ENCODE measurements at regions not wholly inside any gene's neighbourhood (a gene's known extent, or its start where the extent isn't known, plus 50 kb on each side); places are given as distances from the start of the nearest gene placed in this dataset.
"Not testable (repeated sequence)": the region's sequence is repeated elsewhere in the genome, so short reads cannot be mapped to it uniquely, and the experiment has no call there.

DNA sequence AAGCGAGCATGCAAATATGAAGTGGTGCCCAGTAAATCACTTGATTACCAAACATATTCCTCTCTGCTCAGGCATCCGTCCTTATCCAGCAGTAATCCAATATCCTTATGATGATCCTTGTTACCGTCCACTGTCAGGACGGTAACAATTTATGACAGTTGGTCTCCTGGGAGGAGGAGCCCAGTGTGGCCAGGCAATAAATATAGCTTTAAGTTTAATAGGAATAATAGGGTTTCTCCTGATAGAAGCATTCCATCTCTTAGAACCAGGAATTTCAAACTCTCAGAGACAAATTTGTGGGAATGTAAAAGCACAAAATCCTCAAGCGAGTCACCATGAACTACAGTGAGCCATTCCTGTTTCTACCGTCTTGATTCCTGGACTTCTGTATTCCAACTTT, 171.2 kb upstream of the IL15 start:
- TF ChIP-seq, protein P1, sequence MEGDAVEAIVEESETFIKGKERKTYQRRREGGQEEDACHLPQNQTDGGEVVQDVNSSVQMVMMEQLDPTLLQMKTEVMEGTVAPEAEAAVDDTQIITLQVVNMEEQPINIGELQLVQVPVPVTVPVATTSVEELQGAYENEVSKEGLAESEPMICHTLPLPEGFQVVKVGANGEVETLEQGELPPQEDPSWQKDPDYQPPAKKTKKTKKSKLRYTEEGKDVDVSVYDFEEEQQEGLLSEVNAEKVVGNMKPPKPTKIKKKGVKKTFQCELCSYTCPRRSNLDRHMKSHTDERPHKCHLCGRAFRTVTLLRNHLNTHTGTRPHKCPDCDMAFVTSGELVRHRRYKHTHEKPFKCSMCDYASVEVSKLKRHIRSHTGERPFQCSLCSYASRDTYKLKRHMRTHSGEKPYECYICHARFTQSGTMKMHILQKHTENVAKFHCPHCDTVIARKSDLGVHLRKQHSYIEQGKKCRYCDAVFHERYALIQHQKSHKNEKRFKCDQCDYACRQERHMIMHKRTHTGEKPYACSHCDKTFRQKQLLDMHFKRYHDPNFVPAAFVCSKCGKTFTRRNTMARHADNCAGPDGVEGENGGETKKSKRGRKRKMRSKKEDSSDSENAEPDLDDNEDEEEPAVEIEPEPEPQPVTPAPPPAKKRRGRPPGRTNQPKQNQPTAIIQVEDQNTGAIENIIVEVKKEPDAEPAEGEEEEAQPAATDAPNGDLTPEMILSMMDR (IDR thresholded peaks at IDR 0.05; ENCODE audit: low read depth, low read length): no peak
- H3K4me3 ChIP-seq (ENCODE audit: low read depth, low read length): no peak overlapping the region

DNA sequence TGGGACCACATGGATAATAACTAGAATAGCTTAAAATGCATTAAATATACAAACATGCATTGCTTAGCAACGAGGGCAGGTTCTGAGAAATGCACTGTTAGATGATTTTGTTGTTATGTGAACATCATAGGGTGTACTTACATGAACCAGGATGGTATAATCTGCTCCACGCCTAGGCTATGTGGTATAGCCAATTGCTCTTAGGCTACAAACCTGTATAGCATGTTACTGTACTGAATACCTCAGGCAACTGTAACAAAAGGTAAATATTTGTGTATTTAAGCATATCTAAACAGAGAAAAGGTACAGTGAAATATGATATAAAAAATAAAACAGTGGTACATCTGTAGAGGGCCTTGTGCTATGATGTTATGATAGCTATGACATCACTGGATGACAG, 169.2 kb upstream of the IL15 start:
- TF ChIP-seq, protein P1 (IDR thresholded peaks at IDR 0.05; ENCODE audit: low read depth, low read length): no peak
- no peak overlapping the region for H3K4me3 ChIP-seq (ENCODE audit: low read depth, low read length)

DNA sequence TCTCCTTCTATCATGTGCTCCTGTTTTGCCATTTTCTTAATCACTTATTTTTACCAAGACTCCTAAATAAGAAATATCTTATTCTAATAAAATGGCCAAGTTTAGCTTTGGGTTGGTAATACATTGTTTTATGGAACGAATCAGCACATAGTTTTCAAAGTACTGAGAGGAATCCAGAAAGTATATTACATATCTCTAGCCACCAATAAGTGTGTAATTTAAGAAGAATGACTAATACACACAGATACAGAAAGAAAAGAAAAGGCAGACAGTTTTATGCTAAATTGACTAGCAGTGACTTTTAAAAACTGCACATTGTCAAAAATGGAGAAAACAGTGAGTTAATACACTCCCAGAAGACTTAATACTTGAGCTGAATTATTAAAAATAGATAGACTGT, 167.0 kb upstream of the IL15 start:
- no peak overlapping the region for H3K4me3 ChIP-seq (ENCODE audit: low read depth, low read length)
- TF ChIP-seq, protein P1 (IDR thresholded peaks at IDR 0.05; ENCODE audit: low read depth, low read length): no peak

DNA sequence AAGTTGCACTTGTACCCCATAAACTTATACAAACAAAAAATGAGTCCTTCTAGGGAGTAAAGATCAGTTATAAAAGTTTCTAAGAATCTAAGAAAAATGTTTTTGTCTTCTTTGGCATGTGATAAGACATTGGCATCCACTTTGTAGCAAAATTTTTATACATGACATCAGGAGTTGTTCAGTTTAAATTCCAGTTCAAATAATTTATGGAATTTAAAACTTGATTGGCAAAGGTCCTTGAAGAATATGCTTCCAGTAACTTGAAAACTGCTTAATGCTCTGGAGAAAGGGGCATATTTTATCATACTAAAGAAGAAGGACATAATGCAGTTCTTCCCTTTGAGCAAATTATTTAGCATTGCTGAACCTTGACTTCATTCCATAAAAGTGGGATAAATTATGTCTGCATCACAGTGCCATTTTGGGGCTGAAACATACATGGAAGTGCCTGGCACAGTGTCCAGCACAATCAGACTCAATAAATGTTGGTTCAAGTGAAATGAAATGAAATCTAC, 163.3 kb upstream of the IL15 start:
- H3K4me3 ChIP-seq (ENCODE audit: low read depth, low read length): no peak overlapping the region
- TF ChIP-seq, protein P1 (IDR thresholded peaks at IDR 0.05; ENCODE audit: low read depth, low read length): no peak

DNA sequence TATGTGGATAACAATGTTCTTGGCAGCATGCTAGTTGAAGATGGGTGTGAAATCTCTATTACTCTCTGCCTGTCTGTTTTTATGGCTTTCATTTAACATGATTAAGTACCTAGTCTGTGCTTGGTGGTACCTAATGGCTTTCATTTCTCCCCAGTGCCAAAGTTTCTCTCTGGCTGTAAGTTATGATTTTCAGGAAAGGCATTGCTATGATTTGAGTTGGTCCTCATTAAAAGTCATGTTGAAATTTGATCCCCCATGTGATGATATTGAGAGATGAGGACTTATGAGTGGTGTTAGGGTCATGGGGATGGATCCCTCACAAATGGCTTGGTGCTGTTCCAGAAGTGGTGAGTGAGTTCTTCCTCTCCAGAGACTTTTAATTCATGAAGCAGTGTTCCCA, 162.4 kb upstream of the IL15 start:
- no peak overlapping the region for H3K4me3 ChIP-seq (ENCODE audit: low read depth, low read length)
- TF ChIP-seq, protein P1 (IDR thresholded peaks at IDR 0.05; ENCODE audit: low read depth, low read length): no peak

DNA sequence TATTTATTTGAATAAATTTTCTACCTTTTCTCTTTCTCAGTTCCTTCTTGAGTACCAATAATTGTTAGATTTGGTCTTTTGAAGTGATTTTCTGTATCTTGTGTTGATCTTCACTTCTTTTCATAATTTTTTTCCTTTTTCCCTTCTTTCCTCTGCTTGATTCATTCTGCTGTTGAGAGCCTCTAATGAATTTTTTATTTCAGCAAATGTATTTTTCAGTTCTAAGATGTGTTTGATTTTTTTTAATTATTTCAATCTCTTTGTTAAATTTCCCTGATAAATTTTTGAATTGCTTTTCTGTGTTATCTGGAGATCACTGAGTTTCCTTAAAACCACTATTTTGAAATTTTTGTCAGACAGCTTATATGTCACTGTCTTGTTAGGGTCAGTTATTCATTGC, 155.4 kb upstream of the IL15 start:
- TF ChIP-seq, protein P1 (IDR thresholded peaks at IDR 0.05; ENCODE audit: low read depth, low read length): no peak
- H3K4me3 ChIP-seq (ENCODE audit: low read depth, low read length): no peak overlapping the region

DNA sequence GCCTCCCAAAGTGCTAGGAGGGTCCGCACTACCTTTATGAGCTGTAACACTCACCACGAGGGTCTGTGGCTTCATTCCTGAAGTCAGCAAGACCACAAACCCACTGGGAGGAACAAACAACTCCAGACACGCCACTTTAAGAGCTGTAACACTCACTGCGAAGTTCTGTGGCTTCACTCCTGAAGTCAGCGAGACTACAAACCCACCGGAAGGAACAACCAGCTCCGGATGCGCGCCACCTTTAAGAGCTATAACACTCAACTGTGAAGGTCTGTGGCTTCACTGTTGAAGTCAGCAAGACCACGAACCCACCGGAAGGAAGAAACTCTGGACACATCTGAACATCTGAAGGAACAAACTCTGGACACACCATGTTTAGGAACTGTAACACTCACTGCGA, 152.1 kb upstream of the IL15 start:
- H3K4me3 ChIP-seq (ENCODE audit: low read depth, low read length): not testable (repeated sequence)

DNA sequence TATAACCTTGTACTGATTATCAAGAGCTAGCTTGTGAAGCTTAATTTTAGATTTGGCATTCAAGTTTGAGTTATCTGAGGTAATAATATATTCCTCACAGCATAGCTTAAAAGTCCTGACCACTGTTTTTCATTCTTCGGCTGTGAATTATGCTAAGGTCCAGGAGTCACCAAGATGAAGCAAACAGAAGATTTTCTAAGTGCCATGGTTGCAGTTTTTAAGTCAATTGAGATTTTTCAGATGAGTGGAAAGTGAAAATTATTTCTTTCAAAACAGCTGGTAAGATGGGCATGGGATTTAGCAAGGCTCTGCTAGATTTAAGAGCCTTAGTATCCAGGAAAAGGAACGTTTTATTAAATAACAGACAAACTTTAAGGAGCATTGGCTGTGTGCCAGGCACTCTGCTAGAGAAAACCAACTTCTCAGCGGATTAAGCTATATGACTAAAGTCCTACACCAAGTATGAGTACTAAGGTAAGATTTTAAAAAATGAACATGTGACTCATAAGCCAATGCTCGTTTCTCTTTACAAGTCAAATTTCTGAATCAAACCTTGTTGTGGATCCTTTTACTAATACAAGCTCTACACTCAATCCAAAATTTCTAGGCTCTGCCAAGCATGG, 149.9 kb upstream of the IL15 start:
- H3K4me3 ChIP-seq (ENCODE audit: low read depth, low read length): no peak overlapping the region
- TF ChIP-seq, protein P1 (IDR thresholded peaks at IDR 0.05; ENCODE audit: low read depth, low read length): no peak
